ENCODE measurements at regions not wholly inside any gene's neighbourhood (a gene's known extent, or its start where the extent isn't known, plus 50 kb on each side); places are given as distances from the start of the nearest gene placed in this dataset.

DNA sequence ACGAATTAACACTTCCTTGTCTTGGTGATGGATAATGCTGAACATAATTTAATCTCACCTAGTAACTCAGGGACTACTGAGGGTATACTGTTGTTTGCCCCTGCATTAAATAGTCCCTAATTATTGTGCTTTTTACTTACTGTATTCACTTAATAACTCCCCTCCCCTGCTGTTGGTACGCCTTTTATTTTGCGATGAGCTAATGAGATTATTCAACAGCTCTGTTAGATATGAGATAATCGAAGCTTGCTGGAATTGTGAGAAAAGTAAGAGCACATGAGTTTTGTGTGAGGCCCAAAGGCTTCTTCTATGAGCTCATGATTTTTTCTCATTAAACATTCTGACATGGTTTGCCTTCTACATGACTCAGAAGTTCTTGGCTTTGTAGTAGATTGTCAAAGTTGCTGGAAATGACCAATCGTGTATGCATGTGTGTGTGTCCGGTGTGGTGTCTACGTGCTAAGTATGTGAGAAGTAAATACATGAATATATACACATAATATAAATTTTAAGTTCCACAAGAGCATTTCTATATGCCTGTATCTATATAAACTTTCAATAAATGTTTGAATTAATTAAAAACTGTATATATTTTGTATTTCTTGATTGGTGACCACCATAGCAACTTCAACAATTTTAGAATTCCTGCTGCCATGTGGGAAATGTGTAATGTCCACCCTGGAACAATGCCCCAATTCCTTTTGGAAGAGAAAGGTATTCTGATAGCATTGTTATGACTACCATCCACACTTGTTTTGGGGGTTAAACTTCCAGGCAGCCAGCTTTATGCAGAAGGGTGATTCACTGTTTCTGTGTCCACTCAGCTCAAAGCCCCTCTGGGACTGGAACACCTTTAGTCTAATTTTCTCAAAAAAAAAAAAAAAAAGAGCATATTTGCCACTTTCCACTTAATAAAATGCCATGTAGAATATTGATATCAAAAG is 106.2 kb downstream of the SAMD9 start:
- no peaks in the 10 kb centered on the region for H3K36me3 ChIP-seq
- no peak overlapping the region for H3K27ac ChIP-seq
- no peaks in the 10 kb centered on the region for H3K4me1 ChIP-seq (ENCODE audit: control insufficient read depth in 1 of 2, low read depth in 2 of 2)
- no peak for DNase-seq (ENCODE audit: low spot score)
- no peak for TF ChIP-seq CTCF (IDR thresholded peaks at IDR 0.05)
- H3K27me3 ChIP-seq (replicated peaks; ENCODE audit: insufficient read depth) = no peaks in the 10 kb centered on the region
- no peak overlapping the region for H3K4me3 ChIP-seq
- no peak for ATAC-seq (ENCODE audit: insufficient number of reproducible peaks, low FRiP score, low read depth)
- no peaks in the 10 kb centered on the region for H3K9me3 ChIP-seq

DNA sequence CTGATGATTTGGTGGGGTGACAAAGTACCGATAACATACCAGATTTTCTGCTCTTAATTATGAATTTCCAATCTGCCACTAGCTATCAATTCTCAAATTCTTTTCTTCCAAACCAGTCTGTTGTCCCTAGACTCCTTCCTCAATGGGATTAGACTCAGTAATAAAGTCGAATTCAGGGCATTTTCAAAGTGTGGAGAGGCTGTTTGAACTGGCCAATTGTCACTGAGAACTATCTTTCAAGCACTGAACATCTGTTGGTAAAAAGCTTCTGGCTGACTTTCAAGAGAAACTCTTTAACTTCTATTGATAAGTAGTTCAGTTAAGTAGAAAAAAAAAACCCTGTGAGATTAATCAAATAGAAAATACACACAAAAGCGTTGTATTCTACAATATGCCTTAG is 108.9 kb downstream of the SAMD9 start:
- no peaks in the 10 kb centered on the region for H3K27me3 ChIP-seq (replicated peaks; ENCODE audit: insufficient read depth)
- no peak overlapping the region for H3K27ac ChIP-seq
- no peak overlapping the region for H3K4me3 ChIP-seq
- TF ChIP-seq CTCF (IDR thresholded peaks at IDR 0.05) = no peak
- H3K36me3 ChIP-seq = no peaks in the 10 kb centered on the region
- ATAC-seq (ENCODE audit: insufficient number of reproducible peaks, low FRiP score, low read depth) = no peak
- H3K9me3 ChIP-seq = no peaks in the 10 kb centered on the region
- H3K4me1 ChIP-seq (ENCODE audit: control insufficient read depth in 1 of 2, low read depth in 2 of 2) = no peaks in the 10 kb centered on the region
- DNase-seq (ENCODE audit: low spot score) = no peak

- TF ChIP-seq CTCF (IDR thresholded peaks at IDR 0.05) = no peak
These were observed 111.2 kb downstream of the SAMD9 start for GRCh38 chr7:93006480-93007095.

DNA sequence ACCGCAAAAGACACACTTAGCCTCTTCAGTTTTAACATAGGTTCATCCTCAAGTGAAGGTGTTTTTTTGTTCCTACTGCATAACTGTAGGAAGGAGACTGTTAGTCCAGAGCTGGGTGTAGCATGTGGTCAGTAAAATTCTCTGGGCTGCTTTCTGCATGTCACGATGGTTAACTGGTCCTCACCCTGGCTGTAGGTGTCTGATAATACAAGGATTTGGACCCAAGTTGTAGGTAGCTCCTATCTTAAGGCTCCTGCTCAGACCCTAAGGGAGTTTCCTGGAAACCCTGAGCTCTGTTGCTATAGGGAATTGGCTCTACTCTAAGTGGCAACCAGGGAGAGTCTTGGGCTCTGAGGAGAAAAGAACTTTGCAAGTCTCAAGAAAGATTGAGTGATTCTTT is 112.9 kb downstream of the SAMD9 start:
- Histone ChIP-seq H3K4me1 (ENCODE audit: control insufficient read depth in 1 of 2, low read depth in 2 of 2) (no peaks in the 10 kb centered on the region), H3K9me3 (no peaks in the 10 kb centered on the region), H3K4me3 (no peak overlapping the region), H3K27me3 (replicated peaks; ENCODE audit: insufficient read depth) (no peaks in the 10 kb centered on the region), H3K27ac (no peak overlapping the region), H3K36me3 (no peaks in the 10 kb centered on the region)
- ATAC-seq (ENCODE audit: insufficient number of reproducible peaks, low FRiP score, low read depth) (no peak), DNase-seq (ENCODE audit: low spot score) (no peak)
- TF ChIP-seq CTCF (IDR thresholded peaks at IDR 0.05) = no peak

More at GRCh38 chr7:93006480-93007095, 111.2 kb downstream of the SAMD9 start:
- Histone ChIP-seq H3K9me3 (no peaks in the 10 kb centered on the region), H3K36me3 (no peaks in the 10 kb centered on the region), H3K27me3 (replicated peaks; ENCODE audit: insufficient read depth) (no peaks in the 10 kb centered on the region), H3K4me1 (ENCODE audit: control insufficient read depth in 1 of 2, low read depth in 2 of 2) (no peaks in the 10 kb centered on the region), H3K4me3 (no peak overlapping the region), H3K27ac (no peak overlapping the region)
- DNase-seq (ENCODE audit: low spot score) (no peak), ATAC-seq (ENCODE audit: insufficient number of reproducible peaks, low FRiP score, low read depth) (no peak)

DNA sequence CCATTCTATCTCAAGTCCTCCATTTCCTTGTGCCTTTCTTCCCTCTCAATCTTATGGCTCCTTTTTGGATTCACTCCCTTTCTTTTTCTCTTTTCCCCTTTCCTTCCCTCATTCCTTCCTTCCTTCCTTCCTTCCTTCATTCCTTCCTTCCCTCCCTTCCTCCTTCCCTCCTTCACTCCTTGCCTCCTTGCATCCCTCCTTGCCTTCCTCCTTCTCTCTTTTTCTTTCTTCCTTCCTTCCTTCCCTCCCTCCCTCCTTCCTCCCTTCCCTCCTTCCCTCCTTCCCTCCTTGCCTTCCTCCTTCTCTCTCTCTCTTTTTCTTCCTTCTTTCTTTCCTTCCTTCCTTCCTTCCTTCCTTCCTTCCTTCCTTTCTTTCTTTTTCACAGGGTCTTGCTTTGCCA is 120.1 kb downstream of the SAMD9 start:
- Histone ChIP-seq H3K4me1 (ENCODE audit: control insufficient read depth in 1 of 2, low read depth in 2 of 2) (no peaks in the 10 kb centered on the region), H3K36me3 (no peaks in the 10 kb centered on the region), H3K4me3 (no peak overlapping the region), H3K27ac (no peak overlapping the region), H3K9me3 (no peaks in the 10 kb centered on the region), H3K27me3 (replicated peaks; ENCODE audit: insufficient read depth) (no peaks in the 10 kb centered on the region)
- DNase-seq (ENCODE audit: low spot score) = no peak
- no peak for TF ChIP-seq CTCF (IDR thresholded peaks at IDR 0.05)
- ATAC-seq (ENCODE audit: insufficient number of reproducible peaks, low FRiP score, low read depth) = no peak

All from thoracic aorta (tissue), 2 donors.